ENCODE measurements at regions not wholly inside any gene's neighbourhood (a gene's known extent, or its start where the extent isn't known, plus 50 kb on each side); places are given as distances from the start of the nearest gene placed in this dataset.

GRCh38 chr12:13627536-13627935 lies 353.9 kb downstream of the GRIN2B start:
- TF ChIP-seq CTCF (IDR thresholded peaks at IDR 0.05; ENCODE audit: poor library complexity) (no peak), EZH2 (IDR thresholded peaks at IDR 0.05; ENCODE audit: borderline replicate concordance) (no peak)
